T-helper 22 cell (primary cell): ENCODE measurements at regions not wholly inside any gene's neighbourhood (a gene's known extent, or its start where the extent isn't known, plus 50 kb on each side); places are given as distances from the start of the nearest gene placed in this dataset.

Experiments used
- DNase-seq: peaks from one replicate; pipeline ENCODE4 v3.0.0-alpha.2; 2020; ENCODE audit warnings: low read depth

- DNase-seq: no peak
Measured at GRCh38 chr19:28838909-28839308, 374.0 kb downstream of the UQCRFS1 start.

- DNase-seq: no peak
Measured at GRCh38 chr19:28836421-28836820, 376.5 kb downstream of the UQCRFS1 start.

DNA sequence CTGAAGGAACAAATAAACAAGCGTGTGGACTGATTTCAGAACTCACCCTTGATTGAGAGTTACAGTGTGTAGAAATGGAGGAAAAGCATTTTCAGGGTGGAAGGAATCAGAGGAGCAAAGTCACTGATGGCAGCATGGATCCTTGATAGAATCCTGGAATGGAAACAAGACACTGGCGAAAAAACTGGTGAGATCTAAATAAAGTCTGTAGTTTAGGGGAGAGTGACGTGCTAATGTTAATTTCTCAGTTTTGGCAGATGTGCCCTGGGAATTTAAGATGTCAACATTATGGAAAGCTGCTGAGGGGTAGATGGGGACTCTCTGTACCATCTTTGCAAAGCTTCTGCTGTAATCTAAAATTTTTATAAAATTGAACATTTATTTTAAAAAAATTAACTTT is 378.0 kb downstream of the UQCRFS1 start:
- no peak for DNase-seq

DNA sequence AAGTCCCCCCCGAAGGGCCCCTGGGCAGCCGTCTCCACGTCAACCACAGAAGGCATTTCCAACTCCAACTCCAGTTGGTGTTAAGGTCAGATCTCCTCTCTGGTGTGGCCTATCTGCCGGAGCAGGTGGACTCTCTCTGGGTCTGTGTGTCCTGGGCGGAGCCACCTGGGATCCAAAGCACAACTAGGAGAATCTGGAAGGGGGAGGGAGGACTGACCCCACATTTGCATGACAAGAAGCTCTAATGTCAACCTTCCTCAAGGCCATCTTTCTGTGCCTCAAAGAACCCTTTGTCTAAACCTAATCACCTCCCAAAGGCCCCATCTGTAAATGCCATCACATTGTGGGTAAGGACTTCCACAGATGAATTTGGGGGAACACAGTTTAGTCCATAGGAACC is 381.5 kb downstream of the UQCRFS1 start:
- DNase-seq: no peak

DNA sequence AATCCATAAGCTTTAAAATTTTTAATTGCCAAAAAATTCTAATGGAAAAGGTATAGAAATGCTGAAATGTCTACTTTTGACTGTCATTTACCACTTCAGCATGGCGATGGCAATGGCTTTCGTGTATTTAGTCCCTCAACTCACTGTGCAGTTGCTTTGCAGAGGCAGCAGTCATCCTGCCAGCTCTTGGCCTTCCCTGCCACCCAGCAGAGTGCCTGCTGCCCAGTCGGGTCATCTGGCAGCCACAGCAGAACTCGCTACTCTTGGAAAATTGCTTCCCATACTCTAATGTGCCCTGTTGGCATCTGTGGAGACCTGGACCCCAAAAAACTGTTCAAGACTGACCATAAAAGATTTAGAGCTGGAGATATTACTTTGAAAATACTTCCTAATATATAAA is 383.2 kb downstream of the UQCRFS1 start:
- no peak for DNase-seq

DNA sequence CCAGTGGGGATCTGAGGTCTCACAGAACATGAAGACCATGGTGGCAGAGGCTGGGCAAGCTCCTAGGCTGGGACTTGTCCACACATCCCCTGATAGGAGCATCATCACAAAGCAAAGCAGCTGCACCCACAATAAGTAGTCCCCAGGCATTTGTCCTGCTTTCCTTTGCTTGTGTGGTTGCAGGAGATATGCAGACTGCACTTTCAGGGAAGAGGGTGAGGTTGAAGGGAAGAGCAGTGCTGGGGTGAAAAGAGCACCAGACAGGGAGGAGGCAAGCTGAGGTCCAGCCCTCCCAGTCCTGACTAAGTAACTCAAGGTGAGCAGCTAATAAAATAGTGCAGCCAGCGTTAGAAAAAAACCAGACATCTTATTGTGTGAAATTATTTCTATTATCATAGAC is 383.6 kb downstream of the UQCRFS1 start:
- no peak for DNase-seq

DNA sequence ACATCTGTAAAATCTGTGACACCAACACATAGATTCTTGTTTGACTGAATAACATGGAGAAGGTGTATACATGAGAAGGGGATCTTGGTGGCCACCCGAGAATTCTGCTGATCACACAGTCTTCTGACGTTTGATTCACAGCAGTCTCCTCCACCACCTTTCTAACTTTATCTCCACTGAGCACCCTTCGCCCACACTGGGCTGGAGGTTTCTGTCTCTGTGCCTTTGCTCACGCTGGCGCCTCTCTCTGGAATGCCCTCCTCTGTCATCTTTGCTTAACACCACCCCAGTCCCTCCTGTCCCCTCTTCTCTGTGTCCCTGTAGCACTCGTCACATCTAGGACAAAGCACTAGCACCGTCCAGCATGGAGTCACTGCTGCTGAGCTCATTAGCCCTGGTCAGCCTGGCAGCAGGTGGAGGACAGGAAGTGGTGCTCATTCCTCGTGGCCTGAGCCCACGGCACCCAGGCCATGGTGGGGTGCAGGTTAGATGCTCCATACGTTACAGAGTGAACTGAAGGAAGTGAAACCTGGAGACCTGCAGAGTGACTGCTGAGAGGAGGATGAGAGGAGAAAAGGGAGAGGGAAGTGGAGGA is 384.6 kb downstream of the UQCRFS1 start:
- no peak for DNase-seq

DNA sequence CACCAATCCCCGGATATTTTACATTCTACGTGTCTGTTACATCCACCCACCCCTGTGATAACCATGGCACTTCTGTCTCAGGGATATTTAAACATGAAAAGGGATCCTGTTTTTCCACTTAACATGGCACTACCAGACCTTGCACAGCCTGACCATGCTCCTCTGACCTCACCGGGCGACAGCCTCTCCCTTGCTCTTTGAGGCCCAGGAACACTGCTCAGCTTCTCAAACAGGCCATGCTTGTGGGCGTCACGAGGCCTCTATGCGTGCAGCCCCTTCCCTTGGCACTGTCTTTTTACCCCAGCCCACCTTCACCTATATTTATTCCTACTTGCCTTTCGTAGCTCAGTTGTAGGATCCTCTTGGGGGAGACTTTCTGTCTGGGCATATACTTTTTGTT is 385.6 kb downstream of the UQCRFS1 start:
- DNase-seq: no peak

DNA sequence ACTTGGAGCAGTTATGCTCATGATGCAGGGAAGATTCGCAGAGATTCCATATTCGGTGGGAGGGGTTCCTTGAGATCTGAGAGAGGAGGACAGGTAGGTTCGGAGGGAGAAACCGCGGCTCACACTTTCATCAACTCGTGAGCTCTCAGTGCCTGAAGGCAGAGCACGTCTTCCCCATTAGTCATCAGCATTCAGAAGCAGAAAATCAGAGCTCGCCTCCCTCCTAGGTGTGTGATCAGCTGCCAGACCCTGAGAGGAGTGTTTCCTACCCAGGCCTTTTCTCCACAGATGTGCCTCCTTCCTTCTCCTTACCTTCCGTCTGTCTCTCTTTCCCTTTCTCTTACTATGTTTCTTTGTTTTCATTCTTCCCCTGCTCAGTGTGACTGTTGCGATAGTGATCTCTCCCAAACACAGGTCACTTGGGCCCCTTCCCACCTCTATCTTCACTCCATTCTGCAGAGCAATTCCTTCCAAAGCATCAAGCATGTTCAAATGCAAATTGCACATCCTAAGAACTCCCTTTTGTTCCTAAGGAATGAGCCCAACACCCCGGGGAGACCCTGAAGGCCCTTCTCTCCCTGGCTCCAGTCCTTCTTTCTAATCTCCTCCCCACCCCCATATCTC is 389.5 kb downstream of the UQCRFS1 start:
- no peak for DNase-seq

GRCh38 chr19:28820289-28820688 is 392.7 kb downstream of the UQCRFS1 start:
- no peak for DNase-seq

GRCh38 chr19:28815257-28815656 is 397.7 kb downstream of the UQCRFS1 start:
- DNase-seq: no peak

- DNase-seq: no peak
Measured at GRCh38 chr19:28794301-28794700, 418.6 kb downstream of the UQCRFS1 start.

GRCh38 chr19:28793391-28794168 is 419.4 kb downstream of the UQCRFS1 start:
- DNase-seq: no peak

DNA sequence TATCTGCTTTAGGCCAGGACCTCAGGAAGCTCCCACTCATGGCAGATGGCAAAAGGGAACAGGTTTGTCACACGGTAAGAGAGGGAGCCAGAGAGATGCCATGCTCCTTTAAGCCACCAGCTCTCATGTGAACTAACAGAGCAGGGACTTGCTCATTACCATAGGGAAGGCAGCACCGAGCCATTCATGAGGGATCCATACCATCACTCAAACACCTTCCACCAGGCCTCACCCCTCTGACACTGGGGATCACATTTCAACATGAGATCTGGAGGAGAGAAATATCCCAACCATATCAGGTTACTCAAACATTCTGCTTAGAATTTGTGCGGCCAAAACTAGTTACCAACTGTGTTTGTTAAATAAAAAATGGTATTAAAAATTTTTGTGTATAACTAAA is 427.0 kb downstream of the UQCRFS1 start:
- DNase-seq: no peak

DNA sequence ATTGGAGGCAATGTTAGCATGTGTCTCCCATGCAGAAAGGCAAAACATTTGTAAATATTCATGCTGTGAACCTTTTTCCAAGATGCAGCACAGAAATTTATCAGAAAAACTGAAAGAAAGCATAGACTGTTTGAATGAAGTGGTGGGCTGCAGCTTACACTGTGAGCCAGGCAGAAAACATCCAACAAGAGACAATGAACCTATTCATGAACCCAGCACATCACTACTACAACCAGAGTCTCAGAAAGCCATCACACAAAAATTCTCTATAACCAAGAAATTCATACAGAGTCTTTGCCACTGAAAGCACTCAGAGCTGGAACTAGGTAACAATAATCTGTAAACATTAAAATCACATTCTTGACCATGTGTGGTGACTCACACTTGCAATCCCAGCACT is 448.9 kb downstream of the UQCRFS1 start:
- DNase-seq: no peak

DNA sequence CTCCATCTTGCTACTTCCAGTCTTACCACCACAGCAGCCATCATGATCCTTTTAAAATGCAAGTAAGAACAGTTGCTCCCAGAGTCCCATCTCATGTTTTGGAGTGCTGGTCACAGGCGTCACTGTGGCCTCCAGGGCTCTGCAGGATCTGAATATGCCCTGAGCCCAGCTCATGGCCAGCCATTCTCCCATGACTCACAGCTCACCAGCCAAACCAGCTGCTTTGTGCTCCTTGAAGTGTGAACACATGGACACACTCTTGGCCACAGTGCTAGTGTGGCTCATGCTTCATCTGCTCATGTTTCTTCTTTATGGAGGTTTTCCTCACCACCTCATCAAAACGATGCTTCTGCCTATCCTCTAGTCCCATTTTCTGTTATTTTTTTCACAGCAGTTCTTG is 466.5 kb downstream of the UQCRFS1 start:
- DNase-seq: no peak

- DNase-seq: no peak
Measured at GRCh38 chr19:28744943-28745342, 468.0 kb downstream of the UQCRFS1 start.

- no peak for DNase-seq
Measured at GRCh38 chr19:28744014-28744413, 468.9 kb downstream of the UQCRFS1 start.

GRCh38 chr19:28737021-28737895 is 475.7 kb downstream of the UQCRFS1 start:
- DNase-seq: no peak

GRCh38 chr19:28736528-28736927 is 476.4 kb downstream of the UQCRFS1 start:
- no peak for DNase-seq

DNA sequence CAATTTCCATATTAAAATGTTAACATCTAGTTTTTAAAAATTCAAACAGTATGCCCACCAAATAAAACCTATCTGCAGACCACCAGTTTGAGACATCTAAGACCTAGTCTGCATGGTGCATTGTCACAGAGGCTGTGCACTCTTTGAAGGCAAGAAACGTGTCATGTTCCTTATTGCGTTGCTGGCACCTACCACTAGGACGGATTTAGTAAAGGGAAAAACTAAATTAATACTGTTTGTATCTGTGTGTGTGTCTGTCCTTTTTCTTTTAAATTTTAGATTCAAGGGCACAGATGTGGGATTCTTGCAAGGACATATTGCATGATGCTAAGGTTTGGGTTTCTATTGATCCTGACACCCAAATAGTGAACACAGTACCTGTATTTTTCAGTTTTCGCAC is 481.4 kb downstream of the UQCRFS1 start:
- no peak for DNase-seq

DNA sequence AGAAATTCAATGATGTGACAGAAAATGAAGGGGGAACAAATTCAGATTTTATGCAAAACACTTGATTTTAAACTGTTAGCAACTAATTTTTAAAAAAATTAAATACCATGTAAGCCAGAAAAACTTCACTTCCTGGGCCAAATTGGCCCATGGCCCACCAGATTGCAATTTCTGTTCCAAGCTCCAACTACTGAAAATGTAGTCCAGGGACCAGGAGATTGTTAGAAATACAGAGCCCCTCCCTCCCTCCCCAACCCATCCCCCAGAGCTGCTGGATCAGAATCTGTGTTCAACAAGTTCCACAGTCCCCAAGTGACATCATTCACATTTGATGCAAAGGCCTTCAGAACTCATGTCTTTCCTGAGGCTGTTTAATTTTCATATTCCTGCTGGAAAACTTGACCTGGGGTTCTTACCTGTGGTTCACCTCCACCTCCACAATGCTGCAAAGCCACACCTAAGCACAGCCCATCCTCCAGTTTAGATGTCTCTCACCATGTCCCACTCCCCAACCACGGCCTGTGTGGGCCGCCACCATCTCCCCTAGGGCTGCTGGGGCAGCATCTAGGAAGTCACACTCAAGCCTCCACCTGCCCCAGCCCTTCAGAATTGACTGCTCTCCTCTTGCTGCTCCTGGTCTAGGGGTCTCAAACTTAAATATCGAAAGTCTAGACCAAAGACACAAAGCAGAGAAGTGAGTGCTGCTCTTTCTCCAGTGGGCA is 482.0 kb downstream of the UQCRFS1 start:
- DNase-seq: no peak
